ENCODE measurements at regions not wholly inside any gene's neighbourhood (a gene's known extent, or its start where the extent isn't known, plus 50 kb on each side); places are given as distances from the start of the nearest gene placed in this dataset.
A peak's percentile ranks its signal among the peaks of the same experiment; 100 is the strongest.
"Not testable (repeated sequence)": the region's sequence is repeated elsewhere in the genome, so short reads cannot be mapped to it uniquely, and the experiment has no call there.

DNA sequence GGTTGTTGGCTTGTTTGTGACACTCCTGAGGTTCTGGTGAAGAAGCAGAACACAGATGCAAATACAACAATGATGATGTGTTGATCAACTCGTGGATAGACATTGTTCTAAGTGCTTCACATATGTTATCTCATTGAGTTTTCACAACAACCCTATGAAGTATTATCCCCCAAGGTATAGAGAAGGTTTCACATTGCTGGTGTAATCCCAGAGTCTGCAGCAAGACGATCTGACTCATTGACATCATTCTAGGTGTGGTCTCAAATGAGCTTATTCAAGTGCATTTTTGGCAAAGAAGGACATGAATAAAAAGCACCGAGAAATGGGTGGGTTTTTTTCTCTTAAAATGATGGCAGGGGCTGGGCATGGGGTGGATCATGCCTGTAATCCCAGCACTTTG lies 64.1 kb upstream of the SCAF4 start:
- H3K4me3 ChIP-seq (ENCODE audit: low read depth, low read length), result no peak overlapping the region
- TF ChIP-seq, protein P1, sequence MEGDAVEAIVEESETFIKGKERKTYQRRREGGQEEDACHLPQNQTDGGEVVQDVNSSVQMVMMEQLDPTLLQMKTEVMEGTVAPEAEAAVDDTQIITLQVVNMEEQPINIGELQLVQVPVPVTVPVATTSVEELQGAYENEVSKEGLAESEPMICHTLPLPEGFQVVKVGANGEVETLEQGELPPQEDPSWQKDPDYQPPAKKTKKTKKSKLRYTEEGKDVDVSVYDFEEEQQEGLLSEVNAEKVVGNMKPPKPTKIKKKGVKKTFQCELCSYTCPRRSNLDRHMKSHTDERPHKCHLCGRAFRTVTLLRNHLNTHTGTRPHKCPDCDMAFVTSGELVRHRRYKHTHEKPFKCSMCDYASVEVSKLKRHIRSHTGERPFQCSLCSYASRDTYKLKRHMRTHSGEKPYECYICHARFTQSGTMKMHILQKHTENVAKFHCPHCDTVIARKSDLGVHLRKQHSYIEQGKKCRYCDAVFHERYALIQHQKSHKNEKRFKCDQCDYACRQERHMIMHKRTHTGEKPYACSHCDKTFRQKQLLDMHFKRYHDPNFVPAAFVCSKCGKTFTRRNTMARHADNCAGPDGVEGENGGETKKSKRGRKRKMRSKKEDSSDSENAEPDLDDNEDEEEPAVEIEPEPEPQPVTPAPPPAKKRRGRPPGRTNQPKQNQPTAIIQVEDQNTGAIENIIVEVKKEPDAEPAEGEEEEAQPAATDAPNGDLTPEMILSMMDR (IDR thresholded peaks at IDR 0.05; ENCODE audit: low read depth, low read length), result no peak

DNA sequence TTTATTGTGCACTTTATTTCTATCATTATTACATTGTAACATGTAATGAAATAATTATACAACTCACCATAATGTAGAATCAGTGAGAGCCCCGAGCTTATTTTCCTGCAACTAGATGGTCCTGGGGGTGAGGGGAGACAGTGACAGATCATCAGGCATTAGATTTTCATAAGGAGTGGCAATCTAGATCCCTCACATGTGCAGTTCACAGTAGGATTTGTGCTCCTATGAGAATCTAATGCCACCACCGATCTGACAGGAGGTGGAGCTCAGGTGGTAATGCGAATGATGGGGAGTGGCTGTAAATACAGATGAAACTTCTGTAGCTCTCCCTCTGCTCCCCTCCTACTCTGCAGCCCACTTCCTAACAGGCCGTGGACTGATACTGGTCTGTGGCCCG lies 58.5 kb upstream of the SCAF4 start:
- H3K4me3 ChIP-seq (ENCODE audit: low read depth, low read length), result not testable (repeated sequence)

DNA sequence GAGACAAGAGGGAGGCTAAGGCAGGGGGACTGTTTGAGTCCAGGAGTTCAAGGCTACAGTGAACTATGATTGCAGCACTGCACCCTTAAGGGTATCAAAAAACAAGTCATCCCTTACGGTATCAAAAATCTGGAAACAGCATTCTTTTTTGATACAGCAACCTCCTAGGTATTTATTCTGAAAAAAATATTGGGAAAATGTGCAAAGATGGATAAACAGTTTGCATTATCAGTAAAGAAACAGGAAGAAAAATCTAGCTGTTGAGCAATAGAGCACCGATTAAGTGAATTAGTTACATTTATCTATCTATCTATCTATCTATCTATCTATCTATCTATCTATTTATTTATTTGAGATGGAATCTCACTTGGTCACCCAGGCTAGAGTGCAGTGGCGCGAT lies 56.7 kb upstream of the SCAF4 start:
- H3K4me3 ChIP-seq (ENCODE audit: low read depth, low read length), result no peak overlapping the region
- TF ChIP-seq, protein P1 (IDR thresholded peaks at IDR 0.05; ENCODE audit: low read depth, low read length), result no peak

DNA sequence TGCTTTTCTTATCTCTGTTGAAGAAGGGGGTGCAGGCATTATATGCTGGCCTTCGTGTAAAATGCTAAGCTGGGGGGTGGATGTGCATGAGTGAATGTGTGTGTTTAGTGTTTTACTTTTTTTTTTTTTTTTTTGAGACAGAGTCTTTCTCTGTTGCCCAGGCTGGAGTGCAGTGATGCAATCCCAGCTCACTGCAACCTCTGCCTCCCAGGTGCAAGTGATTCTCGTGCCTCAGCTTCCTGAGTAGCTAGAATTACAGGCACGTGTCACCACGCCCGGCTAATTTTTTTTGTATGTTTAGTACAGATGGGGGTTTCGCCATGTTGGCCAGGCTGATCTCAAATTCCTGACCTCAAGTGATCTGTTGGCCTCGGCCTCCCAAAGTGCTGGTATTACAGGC lies 55.8 kb upstream of the SCAF4 start:
- H3K4me3 ChIP-seq (ENCODE audit: low read depth, low read length), result not testable (repeated sequence)

DNA sequence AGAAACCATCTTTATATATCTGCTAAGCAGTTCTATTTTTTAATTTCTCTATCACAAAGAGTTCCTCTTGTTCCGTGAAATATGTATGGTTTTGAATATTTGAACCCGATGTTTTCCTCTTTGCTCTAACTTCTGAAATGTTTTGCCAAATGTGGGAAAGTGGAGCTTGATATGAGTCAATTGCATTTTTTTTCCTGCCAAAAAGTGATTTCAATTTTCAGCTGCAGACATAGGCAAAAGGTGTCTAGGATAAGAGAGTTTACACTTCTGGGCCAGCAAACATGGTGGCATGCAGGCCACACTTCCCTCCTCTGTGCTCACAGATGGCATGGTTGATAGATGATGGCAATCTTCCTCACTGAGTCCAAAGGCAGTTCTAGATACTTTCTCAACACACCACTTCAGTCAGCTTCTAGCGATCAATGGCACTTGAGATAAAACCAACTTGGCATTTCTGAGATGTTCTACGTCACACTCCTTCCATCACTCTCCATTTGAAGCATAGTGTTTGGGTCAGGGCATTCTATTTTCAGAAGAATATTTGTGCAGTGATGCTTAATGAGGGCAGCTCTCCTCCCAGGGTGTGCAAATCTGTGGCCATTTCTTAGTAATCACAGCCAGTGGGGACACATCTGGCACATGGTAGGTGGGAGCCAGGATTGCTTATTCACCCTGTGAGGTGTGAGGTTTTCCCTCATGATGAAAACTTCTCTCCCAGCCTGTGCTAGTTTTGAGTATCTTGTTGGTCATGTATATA lies 54.4 kb upstream of the SCAF4 start:
- TF ChIP-seq, protein P1 (IDR thresholded peaks at IDR 0.05; ENCODE audit: low read depth, low read length), result no peak
- no peak overlapping the region for H3K4me3 ChIP-seq (ENCODE audit: low read depth, low read length)

DNA sequence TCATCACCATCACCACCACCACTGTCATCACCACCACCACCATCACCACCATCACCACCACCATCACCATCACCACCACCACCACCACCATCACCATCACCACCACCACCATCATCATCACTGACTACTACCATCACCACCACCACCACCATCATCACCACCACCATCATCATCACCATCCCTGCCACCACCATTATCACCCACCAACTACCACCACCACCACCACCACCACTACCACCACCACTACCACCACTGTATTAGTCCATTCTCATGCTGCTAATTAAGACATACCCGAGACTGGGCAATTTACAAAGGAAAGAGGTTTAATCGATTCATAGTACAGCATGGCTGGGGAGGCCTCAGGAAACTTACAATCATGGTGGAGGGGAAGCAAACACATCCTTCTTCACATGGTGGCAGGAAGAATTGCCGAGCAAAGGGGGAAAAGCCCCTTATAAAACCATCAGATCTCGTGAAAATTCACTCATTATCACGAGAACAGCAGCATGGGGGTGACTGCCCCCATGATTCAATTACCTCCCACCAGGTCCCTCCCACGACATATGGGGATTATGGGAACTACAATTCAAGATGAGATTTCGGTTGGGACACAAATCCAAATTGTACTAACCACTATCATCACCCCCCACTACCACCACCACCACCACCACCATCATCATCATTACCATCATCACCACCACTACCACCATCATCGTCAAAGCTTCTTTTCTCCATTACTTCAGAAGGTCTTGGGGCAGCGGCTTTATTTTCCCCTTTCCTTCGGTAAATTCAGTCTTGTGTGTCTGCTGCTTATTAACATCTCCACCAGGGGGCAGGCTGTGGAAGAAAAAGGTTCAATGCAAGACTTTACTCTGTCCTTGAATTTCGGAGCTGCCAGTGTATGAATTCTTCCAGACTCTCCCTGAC lies 53.6 kb upstream of the SCAF4 start:
- TF ChIP-seq, protein P1 (IDR thresholded peaks at IDR 0.05; ENCODE audit: low read depth, low read length), result peak; percentile 63
- not testable (repeated sequence) for H3K4me3 ChIP-seq (ENCODE audit: low read depth, low read length)

DNA sequence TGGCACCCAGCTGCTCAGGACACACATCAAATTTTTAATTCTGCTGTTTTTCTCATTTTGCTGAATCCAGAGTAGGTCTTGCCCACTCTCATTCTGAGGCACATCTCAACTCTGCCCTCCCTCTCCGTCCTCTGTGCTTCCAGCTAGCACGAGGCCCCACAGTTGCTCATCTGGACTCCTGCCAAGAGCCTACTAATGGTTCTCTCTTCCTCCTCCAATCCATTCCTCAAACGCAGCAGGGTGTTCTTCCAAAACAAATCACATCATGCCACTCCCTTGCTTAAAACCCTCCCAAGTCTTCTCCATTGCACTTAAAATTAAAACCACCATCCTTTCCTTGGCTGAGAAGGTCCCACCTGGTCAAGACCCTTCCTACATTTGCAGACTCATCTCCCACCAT lies 49.8 kb upstream of the SCAF4 start:
- H3K4me3 ChIP-seq (ENCODE audit: low read depth, low read length), result no peak overlapping the region
- TF ChIP-seq, protein P1 (IDR thresholded peaks at IDR 0.05; ENCODE audit: low read depth, low read length), result no peak

Data from WI38 (cell line).